Keratinocyte (primary cell): ENCODE measurements at regions not wholly inside any gene's neighbourhood (a gene's known extent, or its start where the extent isn't known, plus 50 kb on each side); places are given as distances from the start of the nearest gene placed in this dataset.
A peak's percentile ranks its signal among the peaks of the same experiment; 100 is the strongest.

Source experiments
- DNase-seq: peaks from one replicate; pipeline ENCODE4 v3.0.0-alpha.2; 2011; ENCODE audit warnings: low read depth, missing footprints, low spot score
- FAIRE-seq: peaks from 2 replicates; lab custom pipeline; 2011; peaks lifted over from hg19 to GRCh38; lab: Jason Lieb, UNC
- H2AFZ ChIP-seq: 2 replicates; pipeline ENCODE4 v1.6.0; 2012; ENCODE audit warnings: low read length, control low read depth, inconsistent platforms; ENCODE audit not compliant: control insufficient read depth
- H3K27ac ChIP-seq: 2 replicates; pipeline ENCODE4 v1.5.1; 2011; ENCODE audit warnings: low read length; ENCODE audit not compliant: control insufficient read depth, insufficient read depth
- H3K27me3 ChIP-seq: 3 replicates; pipeline ENCODE4 v1.6.0; 2011; ENCODE audit warnings: low read length; ENCODE audit not compliant: control insufficient read depth, insufficient read depth; ENCODE audit errors: extremely low read depth
- H3K36me3 ChIP-seq, 2 experiments: 2 replicates in 1 of 2; 3 replicates in 1 of 2; pipeline ENCODE4 v1.5.1; 2011; ENCODE audit warnings: low read length in 2 of 2, mild to moderate bottlenecking in 1 of 2; ENCODE audit not compliant: control insufficient read depth in 2 of 2, insufficient read depth in 2 of 2; ENCODE audit errors: extremely low read depth in 1 of 2
- H3K4me1 ChIP-seq: 3 replicates; pipeline ENCODE4 v1.5.1; 2011; ENCODE audit warnings: low read length; ENCODE audit not compliant: control insufficient read depth, insufficient read depth; ENCODE audit errors: extremely low read depth
- H3K4me2 ChIP-seq: 3 replicates; pipeline ENCODE4 v1.6.0; 2011; ENCODE audit warnings: low read depth, low read length; ENCODE audit not compliant: control insufficient read depth, insufficient read depth; ENCODE audit errors: extremely low read depth
- H3K4me3 ChIP-seq, 3 experiments: fragments of 200-600 bp in 1 of 3; sonication (generic) in 1 of 3; 2 replicates in 2 of 3; 3 replicates in 1 of 3; pipeline ENCODE4 v1.5.1; 2011 to 2016; ENCODE audit warnings: low read length in 3 of 3, mild to moderate bottlenecking in 3 of 3, control low read depth in 2 of 3, inconsistent platforms in 1 of 3, low read depth in 1 of 3, mixed read lengths in 1 of 3, mixed run types in 1 of 3, moderate library complexity in 1 of 3; ENCODE audit not compliant: control insufficient read depth in 2 of 3, insufficient read depth in 2 of 3; ENCODE audit errors: extremely low read depth in 1 of 3
- H3K79me2 ChIP-seq: 2 replicates; pipeline ENCODE4 v1.6.0; 2012; ENCODE audit warnings: low read length; ENCODE audit not compliant: control insufficient read depth, insufficient read depth
- H3K9ac ChIP-seq: 3 replicates; pipeline ENCODE4 v1.6.0; 2011; ENCODE audit warnings: low read length; ENCODE audit not compliant: control insufficient read depth, insufficient read depth; ENCODE audit errors: extremely low read depth
- H3K9me1 ChIP-seq: 3 replicates; pipeline ENCODE4 v1.6.0; 2011; ENCODE audit warnings: low read length; ENCODE audit not compliant: control insufficient read depth, insufficient read depth; ENCODE audit errors: extremely low read depth
- H3K9me3 ChIP-seq: 2 replicates; pipeline ENCODE4 v1.5.1; 2012; ENCODE audit warnings: low read depth, low read length; ENCODE audit not compliant: control insufficient read depth
- H4K20me1 ChIP-seq: 3 replicates; pipeline ENCODE4 v1.6.0; 2011; ENCODE audit warnings: low read length; ENCODE audit not compliant: control insufficient read depth, insufficient read depth; ENCODE audit errors: extremely low read depth
- EZH2 ChIP-seq: IDR thresholded peaks from one replicate; pipeline ENCODE4 v1.6.1; 2012; ENCODE audit warnings: inconsistent platforms, mild to moderate bottlenecking, low read length, moderate library complexity
- dilution Hi-C: fragments of 300-500 bp; cut with MboI; formaldehyde crosslinking; loops from one replicate; pipeline ENCODE4 v1.7.0; 2020; ENCODE audit warnings: low sequenced_read_pairs; ENCODE audit not compliant: extremely low pct_ligation_motif_present
- TF ChIP-seq, protein P1 (sequence below), 3 experiments: IDR thresholded peaks in 1 of 3; conservative IDR thresholded peaks in 1 of 3; optimal IDR thresholded peaks in 1 of 3; 2 replicates in 2 of 3; 3 replicates in 1 of 3; pipeline versions ENCODE3 to v1.5.1; 2011; ENCODE audit warnings: low read length in 3 of 3, mild to moderate bottlenecking in 3 of 3, moderate library complexity in 2 of 3, control low read depth in 1 of 3, inconsistent platforms in 1 of 3; ENCODE audit not compliant: insufficient read depth in 2 of 3; ENCODE audit errors: extremely low read depth in 1 of 3

DNA sequence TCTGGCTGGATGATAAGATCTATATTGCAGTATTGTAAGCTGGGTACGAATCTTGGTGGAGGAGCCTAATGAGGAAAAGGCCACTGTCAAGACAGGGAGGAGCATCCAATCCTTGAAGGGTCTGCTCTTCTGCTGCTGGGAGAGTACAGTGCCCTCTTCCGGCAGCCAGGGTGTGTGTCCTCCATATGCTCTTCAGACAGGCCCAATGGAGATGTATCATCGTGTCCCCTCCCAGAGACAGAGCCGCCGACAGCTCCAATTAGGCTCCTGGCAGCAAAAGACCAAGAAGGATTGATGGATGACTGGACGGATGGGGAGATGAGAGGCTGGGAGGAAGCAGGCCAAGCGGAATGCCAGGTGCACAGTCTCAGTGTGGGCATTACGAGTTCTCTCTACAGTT, 51.6 kb upstream of the PIWIL1 start:
- H4K20me1 ChIP-seq = no peaks in the 10 kb centered on the region
- no peak for DNase-seq
- dilution Hi-C loops = no loop called here
- no peak for FAIRE-seq
- H3K4me3 ChIP-seq = no peak overlapping the region
- TF ChIP-seq EZH2 = no peak
- no peak overlapping the region for H3K9ac ChIP-seq
- H3K9me3 ChIP-seq = peaks cover 4% of the 10 kb centered on the region
- H2AFZ ChIP-seq = no peak overlapping the region
- H3K9me1 ChIP-seq = no peaks in the 10 kb centered on the region
- H3K36me3 ChIP-seq = no peaks in the 10 kb centered on the region
- H3K4me2 ChIP-seq = no peak overlapping the region
- H3K79me2 ChIP-seq = no peaks in the 10 kb centered on the region
- H3K27ac ChIP-seq = no peak overlapping the region
- H3K4me1 ChIP-seq = peaks cover 18% of the 10 kb centered on the region
- no peaks in the 10 kb centered on the region for H3K27me3 ChIP-seq

DNA sequence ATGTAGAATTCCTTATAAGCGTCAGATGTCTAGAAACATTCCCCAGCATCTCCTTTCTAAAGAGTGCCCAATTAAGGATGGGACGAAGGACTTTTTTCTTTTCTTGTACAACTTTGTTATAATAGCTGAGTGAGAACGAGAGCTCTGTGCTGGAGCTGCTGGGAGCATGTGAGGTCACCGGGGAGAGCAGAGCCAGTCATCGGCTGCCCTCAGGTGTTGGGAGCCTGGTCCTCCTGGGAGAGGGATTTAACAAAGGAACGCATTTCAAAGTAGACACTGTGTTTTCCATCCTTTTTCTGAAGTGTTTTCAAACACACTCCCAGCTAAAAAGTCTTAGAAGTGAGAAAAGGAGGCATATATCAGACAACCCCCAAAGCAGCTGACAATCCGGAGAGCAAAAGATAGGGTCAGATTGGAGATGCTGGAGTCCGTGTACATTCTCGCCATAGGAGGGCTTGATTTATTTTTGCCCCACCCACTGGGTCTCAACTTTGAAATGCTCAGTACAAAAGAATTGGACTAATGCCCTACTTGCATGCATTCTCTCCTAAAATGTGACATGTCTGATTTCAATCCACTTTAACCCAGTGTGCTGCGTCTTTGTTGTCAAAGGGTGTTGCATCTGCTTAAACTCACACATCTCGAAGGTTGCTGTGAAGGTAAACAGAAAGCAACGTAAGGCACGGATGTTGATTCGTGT, 50.8 kb upstream of the PIWIL1 start:
- H3K36me3 ChIP-seq = no peaks in the 10 kb centered on the region
- H3K9ac ChIP-seq = no peak overlapping the region
- H3K4me1 ChIP-seq = peaks cover 11% of the 10 kb centered on the region
- dilution Hi-C loops = no loop called here
- H3K79me2 ChIP-seq = no peaks in the 10 kb centered on the region
- no peaks in the 10 kb centered on the region for H4K20me1 ChIP-seq
- TF ChIP-seq, protein P1, sequence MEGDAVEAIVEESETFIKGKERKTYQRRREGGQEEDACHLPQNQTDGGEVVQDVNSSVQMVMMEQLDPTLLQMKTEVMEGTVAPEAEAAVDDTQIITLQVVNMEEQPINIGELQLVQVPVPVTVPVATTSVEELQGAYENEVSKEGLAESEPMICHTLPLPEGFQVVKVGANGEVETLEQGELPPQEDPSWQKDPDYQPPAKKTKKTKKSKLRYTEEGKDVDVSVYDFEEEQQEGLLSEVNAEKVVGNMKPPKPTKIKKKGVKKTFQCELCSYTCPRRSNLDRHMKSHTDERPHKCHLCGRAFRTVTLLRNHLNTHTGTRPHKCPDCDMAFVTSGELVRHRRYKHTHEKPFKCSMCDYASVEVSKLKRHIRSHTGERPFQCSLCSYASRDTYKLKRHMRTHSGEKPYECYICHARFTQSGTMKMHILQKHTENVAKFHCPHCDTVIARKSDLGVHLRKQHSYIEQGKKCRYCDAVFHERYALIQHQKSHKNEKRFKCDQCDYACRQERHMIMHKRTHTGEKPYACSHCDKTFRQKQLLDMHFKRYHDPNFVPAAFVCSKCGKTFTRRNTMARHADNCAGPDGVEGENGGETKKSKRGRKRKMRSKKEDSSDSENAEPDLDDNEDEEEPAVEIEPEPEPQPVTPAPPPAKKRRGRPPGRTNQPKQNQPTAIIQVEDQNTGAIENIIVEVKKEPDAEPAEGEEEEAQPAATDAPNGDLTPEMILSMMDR (optimal IDR thresholded peaks at IDR 0.05 in 1 of 3, IDR thresholded peaks at IDR 0.05 in 1 of 3, conservative IDR thresholded peaks at IDR 0.05 in 1 of 3; ENCODE audit: extremely low read depth in 1 of 3, insufficient read depth in 2 of 3, low read length in 3 of 3) = peak in 1 of 3 experiments; percentile 21
- no peak for TF ChIP-seq EZH2
- no peaks in the 10 kb centered on the region for H3K9me1 ChIP-seq
- no peak for DNase-seq
- no peak overlapping the region for H2AFZ ChIP-seq
- H3K27me3 ChIP-seq = no peaks in the 10 kb centered on the region
- H3K4me3 ChIP-seq = no peak overlapping the region
- no peak for FAIRE-seq
- peaks cover 4% of the 10 kb centered on the region for H3K9me3 ChIP-seq
- H3K27ac ChIP-seq = no peak overlapping the region
- H3K4me2 ChIP-seq = no peak overlapping the region
